Coronary artery (tissue), 2 donors: ENCODE measurements at regions not wholly inside any gene's neighbourhood (a gene's known extent, or its start where the extent isn't known, plus 50 kb on each side); places are given as distances from the start of the nearest gene placed in this dataset.

ENCODE experiments used
- DNase-seq: peaks from one replicate; pipeline ENCODE4 v3.0.0-alpha.2; 2017; ENCODE audit warnings: low spot score
- H3K27ac ChIP-seq, 2 donors: fragments of 200-600 bp; sonication (generic); one replicate each; pipeline ENCODE4 v1.5.1; 2016 to 2019
- H3K4me3 ChIP-seq: fragments of 200-600 bp; sonication (generic); 2 replicates; pipeline ENCODE4 v1.5.1; 2016; ENCODE audit warnings: mild to moderate bottlenecking, moderate library complexity
- TF ChIP-seq, protein P1 (sequence below): fragments of 200-600 bp; sonication (generic); IDR thresholded peaks from one replicate; pipeline ENCODE4 v1.5.1; 2019; ENCODE audit warnings: antibody characterized with exemption

DNA sequence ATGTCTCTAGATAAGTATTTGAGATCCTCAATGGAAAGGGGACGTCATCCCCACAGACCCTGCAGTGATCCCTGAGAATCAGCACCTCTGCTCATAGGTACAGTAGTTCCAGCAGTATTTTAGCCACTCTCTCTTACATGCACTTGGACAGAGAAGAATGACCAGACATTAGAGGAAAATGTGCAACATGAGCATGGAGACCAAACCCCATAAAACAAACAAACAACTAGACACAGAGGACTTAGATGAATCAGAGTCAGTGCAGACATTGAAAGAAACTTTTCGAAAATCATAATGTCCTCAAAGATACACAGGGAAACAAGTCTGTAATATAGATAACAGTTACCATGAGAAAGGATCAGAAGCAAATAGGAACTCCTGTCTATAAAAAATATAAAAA, 108.2 kb downstream of the LYPLAL1 start:
- H3K4me3 ChIP-seq, result no peak overlapping the region
- DNase-seq, result no peak
- TF ChIP-seq, protein P1, sequence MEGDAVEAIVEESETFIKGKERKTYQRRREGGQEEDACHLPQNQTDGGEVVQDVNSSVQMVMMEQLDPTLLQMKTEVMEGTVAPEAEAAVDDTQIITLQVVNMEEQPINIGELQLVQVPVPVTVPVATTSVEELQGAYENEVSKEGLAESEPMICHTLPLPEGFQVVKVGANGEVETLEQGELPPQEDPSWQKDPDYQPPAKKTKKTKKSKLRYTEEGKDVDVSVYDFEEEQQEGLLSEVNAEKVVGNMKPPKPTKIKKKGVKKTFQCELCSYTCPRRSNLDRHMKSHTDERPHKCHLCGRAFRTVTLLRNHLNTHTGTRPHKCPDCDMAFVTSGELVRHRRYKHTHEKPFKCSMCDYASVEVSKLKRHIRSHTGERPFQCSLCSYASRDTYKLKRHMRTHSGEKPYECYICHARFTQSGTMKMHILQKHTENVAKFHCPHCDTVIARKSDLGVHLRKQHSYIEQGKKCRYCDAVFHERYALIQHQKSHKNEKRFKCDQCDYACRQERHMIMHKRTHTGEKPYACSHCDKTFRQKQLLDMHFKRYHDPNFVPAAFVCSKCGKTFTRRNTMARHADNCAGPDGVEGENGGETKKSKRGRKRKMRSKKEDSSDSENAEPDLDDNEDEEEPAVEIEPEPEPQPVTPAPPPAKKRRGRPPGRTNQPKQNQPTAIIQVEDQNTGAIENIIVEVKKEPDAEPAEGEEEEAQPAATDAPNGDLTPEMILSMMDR, result no peak
- no peak overlapping the region for H3K27ac ChIP-seq

DNA sequence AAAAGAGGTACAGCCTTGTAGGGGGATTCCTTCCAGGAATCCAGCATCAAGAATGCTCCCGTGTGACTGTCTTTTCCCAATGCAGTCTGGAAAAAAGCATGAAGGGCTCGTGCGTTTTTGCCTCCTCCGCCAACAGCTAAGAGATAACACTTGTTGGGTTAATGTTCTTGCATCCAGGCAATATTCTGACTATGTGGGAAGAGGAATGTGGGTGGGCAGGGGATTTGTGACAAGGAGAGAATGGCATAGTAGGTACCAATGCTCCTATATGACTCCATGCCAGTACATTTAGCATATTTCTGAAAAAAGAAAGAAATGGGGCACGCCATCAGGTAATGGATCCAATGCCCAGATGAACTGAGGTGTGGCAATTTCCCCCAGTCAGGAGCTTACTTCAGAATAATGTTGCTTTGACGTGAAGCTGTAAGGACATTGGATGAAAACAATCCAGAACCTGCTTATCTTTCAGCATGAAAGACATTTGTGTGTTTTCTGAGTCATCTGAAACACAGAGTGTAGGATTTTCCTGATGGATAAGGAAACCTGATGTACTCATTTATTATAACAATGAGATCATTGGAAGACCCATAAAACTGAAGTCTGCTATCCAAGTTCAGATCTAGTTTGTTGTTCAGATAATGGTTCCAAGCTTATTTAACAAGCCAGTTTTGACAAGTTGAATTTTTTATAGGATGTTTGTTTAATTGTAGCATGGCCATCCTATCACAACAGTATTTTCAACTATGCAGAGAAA, 105.5 kb downstream of the LYPLAL1 start:
- H3K4me3 ChIP-seq, result no peak overlapping the region
- no peak for DNase-seq
- TF ChIP-seq, protein P1, result no peak
- no peak overlapping the region for H3K27ac ChIP-seq

DNA sequence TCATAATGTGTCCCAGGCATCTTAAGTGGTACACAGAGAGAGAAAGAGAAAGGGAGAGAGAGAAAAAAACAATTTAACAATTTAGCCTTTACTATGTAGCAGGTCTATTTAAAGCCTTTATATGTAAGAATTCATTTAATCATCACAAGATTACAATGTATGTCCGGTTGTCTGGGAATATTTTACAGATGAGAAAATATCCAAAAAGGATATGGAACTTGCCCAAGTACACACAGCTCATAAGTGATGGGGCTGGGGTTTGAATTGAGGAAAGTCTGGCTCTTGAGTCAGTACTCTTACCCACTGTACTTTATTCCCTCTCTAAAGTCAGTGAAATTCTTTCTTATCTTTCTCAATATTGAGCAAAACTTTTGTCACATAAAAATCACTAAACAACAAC, 104.6 kb downstream of the LYPLAL1 start:
- TF ChIP-seq, protein P1, result no peak
- no peak overlapping the region for H3K4me3 ChIP-seq
- DNase-seq, result no peak
- no peak overlapping the region for H3K27ac ChIP-seq

GRCh38 chr1:219277304-219278105, 103.8 kb downstream of the LYPLAL1 start:
- no peak for DNase-seq
- TF ChIP-seq, protein P1, result no peak
- Histone ChIP-seq H3K4me3 (no peak overlapping the region), H3K27ac (no peak overlapping the region)

DNA sequence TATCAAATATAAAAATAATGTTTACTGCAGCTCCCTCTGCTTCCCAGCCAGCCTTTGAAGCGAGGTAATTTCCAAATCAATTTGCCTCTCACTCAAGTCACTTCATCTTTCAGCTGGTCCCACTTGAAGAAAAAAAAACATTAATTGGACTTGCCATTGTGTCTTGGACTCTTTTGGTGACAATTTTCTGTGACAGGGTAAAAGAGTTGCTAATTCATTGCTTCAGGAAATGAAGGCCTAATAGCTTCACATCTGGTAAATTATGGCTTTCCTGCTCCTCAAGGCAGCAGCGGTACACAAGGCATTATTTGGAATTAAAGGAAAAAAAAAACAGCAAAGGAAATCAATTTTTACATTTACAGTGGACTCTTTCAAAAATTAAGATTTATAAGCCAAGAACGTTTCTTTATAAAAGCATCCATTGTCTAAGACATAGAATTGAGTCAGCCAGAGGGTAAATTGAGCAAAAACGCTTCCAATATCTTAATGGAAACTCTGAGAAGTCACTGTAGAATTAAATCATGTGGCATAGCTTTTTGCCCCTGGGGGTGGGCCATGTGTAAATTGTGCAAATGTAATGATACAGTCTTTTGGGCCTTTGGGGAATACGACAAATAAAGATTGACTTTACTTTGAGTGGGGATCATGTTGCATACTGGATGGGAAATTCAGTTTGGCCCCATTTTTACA, 102.5 kb downstream of the LYPLAL1 start:
- TF ChIP-seq, protein P1, result no peak
- H3K4me3 ChIP-seq, result no peak overlapping the region
- H3K27ac ChIP-seq, result no peak overlapping the region
- no peak for DNase-seq

- TF ChIP-seq, protein P1, result no peak
- no peak for DNase-seq
- no peak overlapping the region for H3K4me3 ChIP-seq
- no peak overlapping the region for H3K27ac ChIP-seq
These were observed 99.5 kb downstream of the LYPLAL1 start for GRCh38 chr1:219273088-219273686.
